GM19238 (cell line): ENCODE measurements at regions not wholly inside any gene's neighbourhood (a gene's known extent, or its start where the extent isn't known, plus 50 kb on each side); places are given as distances from the start of the nearest gene placed in this dataset.
"Not testable (repeated sequence)": the region's sequence is repeated elsewhere in the genome, so short reads cannot be mapped to it uniquely, and the experiment has no call there.

Experiments
- DNase-seq: peaks from one replicate; pipeline ENCODE4 v3.0.0; 2011; ENCODE audit warnings: low spot score; ENCODE audit not compliant: insufficient read length

DNA sequence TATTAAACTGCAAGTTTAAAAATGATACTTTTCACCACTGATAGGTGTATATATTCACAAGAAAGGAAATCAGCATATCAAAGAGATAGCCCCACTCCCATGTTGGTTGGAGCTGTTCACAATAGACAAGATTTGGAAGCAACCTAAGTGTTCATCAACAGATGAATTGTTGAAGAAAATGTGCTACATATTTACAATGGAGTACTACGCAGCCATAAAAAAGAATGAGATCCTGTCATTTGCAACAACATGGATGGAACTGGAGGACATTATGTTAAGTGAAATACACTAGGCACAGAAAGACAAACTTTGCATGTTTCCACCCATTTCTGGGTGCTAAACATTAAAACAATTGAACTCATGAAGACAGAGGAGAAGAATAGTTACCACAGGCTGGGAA is 278.9 kb upstream of the XYLT1 start:
- DNase-seq: no peak

DNA sequence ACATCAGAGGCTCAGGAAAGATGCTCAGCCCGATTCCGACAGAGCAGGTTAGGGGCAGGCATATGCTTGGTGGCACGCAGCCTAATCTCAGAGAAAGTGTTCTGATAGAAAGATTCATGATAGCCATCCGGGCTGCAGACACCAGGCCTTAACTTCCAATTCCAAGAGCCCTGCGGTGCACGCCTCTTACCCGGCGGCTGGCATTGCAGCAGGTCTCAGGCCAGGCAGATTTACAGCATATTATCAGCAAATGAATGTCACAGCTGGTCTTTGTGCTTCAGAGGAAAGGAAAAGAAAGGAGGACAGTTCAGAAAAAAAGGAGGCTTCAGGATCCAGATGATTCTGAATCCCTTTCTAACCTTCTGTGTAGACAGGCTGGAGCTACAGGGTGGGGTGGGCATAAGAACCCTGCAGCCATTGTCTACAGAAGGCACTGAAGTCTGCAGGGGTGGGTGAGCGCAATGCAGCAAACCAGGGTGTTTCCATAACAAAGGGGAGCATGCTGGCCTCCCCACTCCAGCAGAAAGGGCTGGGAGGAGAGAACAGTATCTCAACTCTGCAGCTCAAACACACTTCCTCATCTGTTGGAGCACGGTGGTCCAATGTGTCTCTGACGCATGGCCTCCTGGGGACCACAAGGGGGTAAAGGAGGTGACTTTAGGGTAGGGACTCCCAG is 277.4 kb upstream of the XYLT1 start:
- no peak for DNase-seq

DNA sequence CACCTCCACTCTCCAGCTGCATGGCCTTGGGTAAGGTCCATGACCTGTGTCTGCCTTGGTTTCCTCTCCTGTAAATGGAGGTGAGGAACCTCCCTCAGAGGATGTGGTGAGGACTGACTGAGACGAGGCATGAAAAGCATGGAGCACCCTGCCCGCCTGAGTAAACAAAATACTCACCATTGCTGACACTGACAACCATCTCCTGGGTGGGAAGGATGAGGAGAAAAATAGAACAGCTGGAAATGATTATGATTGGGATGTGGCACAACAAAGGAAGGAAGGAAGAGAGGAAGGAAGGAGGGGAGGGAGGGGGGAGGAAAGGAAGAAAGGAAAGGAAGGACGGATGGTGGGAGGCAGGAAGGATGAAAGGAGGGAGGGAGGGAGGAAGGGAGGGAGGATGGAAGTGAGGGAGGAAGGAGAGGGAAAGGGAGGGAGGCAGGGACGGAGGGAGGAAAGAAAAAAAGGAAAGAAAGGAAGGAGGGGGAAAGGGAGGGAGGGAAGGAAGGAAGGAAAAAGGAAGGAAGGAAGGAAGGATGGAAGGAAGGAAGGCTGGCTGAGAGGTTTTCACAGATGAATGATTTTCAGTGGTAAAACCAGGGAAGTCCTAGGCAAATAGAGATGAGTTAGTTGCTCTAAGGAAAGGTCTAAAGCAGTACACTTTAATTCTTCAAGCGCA is 276.5 kb upstream of the XYLT1 start:
- no peak for DNase-seq

DNA sequence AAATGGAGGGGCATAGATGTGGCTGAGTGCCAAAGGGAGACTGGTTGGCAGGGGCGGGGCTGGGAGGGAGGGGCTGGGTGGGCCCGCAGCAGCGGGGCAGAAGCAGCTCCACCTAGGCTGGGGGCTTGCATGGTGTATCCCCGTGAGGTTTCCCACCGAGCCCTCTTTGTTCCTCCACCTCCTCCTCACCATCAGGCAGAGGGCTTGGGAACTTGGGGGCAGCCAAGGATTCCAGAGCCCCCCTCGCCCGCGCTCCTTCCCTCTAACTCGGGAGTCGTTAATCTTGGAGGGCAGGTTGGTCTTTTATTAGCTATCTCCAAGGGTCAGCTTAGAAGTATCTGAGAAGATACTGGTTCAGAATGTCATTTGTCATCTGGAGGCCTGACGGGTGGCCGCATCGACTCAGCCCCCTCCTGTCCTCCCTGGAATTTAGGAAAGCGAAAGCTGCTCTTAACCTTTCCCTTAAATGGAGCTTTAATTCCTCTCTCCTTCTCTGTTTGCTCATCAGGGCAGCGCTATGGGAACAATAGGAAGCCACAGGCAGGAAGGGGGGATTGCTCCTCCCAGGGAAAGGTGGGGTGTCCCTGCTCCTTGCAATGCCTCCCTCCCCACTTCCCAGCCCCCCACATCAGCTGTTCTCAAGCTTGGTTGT is 274.3 kb upstream of the XYLT1 start:
- no peak for DNase-seq

DNA sequence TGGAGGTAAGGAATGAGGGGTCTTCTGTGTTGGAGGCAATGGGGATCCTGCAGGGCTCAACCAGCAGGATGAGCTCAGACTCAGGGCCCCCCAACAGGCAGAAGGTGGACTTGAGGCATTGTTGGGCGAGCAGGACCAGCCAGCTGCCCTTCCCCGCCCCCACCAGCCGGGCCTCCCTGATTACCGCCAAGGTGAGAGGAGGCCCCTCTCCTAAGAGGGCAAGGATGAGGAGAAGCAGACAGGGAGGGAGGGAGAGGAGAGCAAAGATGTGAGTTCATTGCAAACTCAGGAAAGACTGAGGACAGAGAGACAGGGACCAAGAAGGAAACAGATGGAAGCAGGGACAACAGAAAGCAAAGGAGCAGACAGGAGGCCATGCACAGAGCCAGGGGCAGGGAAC is 272.8 kb upstream of the XYLT1 start:
- DNase-seq: no peak

DNA sequence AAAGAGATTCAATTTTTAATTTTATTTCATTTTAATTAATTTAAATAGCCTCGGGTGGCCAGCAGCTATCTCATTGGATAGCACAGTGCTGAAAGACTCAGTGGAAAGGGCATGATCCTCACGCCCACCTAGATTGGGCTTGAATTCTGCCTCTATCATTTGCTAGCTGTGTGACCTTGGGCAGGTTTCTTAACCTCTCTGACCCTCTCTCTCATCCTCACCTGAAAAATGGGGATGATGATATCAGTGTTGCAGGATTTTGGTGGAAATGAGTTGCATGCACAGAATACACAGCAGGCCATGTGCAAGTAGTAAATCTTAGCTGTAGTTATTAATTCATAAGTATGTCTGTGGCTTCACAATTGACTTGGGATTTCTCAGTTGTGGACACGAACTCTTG is 272.4 kb upstream of the XYLT1 start:
- no peak for DNase-seq

DNA sequence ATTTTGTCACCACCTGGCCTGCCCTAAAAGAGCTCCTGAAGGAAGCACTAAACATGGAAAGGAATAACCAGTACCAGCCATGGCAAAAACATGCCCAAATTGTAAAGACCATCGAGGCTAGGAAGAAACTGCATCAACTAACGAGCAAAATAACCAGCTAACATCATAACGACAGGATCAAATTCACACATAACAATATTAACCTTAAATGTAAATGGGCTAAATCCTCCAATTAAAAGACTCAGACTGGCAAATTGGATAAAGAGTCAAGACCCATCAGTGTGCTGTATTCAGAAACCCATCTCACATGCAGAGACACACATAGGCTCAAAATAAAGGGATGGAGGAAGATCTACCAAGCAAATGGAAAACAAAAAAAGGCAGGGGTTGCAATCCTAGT is 264.3 kb upstream of the XYLT1 start:
- not testable (repeated sequence) for DNase-seq

DNA sequence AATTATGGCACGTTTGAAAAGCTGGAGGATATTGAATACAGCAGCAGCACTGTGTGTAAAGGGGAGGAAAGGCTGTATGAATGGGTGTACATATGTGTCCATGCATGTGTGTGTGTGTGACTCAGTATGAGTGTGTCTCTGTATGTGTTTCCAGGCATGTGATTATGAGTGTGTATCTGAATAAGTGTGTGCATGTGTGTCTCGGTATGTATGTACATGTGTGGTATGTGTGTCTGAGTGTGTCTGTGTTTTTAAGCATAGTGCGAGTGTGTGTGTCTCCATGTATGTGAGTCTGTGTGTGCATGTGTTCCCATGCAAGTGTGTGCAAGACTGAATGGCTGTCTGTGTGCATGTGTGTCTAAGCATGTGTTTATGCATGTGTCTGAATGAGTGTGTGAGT is 259.1 kb upstream of the XYLT1 start:
- no peak for DNase-seq

DNA sequence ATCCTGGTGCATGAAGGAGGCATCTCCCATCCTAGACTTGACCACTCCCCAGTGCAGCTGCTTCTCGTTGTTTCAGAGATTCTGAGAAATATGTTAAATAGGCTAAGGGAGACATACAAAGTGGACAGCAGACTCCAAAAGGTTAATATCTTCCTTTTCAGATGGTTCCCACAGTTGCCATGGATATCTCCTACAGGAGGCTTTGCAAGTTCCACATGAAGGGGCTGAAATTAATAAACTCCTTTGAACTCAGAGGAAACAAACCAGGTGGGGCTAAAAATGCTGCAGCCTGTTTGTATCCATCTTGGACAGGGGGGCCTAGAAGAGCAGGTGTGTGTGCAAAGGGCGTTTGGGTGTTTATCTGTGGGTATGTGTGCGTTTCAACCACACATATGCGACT is 257.4 kb upstream of the XYLT1 start:
- DNase-seq: no peak

DNA sequence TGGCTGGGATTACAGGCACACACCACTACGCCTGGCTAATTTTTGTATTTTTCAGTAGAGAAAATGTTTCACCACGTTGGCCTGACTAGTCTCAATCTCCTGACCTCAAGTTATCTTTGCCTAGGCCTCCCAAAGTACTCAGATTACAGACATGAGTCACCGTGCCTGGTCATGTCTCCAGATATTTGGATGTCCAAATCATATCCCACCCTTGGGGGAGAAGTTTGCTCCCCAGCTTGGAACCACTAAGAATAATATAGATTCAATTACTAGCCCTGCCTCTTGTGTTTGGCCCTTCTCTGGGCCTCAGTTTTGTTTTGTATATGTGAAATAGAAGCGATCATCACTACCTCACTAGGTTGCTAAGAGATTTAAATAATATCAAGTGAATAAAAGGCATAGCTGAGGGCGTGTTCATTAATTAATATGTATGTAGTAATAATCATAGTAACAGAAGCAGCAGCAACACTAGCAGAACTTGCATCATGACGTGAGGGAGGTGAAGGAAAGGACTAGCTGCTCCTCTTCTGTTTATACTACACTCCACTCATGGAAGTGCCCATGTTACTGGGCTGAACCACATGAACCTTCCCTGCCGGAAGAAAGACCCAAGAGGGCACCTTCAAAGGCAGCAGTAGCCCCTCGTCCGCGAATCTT is 253.6 kb upstream of the XYLT1 start:
- DNase-seq: no peak

DNA sequence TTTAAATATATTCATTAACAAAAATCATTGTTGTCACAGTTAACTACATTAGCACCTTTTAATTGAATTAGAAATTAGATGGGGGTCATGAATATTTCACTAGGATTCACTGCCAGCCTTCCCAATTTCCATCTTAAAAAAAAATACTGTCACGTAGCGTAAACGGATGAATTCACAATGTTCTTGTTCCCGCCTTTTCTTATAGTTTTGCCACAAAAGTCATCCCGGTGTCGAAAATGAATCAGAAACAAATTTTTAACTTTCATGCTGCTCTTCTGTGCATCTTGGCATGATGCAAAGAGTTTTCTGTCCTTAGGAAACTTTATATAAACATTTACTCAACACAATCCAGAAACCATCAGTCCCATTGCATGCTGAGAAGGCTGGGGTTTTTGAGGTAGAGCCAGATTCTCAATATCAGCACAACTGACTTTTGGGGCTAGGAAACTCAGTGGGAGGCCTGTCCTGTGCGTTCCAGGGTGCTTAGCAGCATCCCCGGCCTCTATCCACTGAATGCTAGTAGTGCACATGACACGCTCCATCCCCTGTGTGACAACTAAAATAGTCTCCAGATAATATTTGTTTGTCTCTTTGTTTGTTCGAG is 252.9 kb upstream of the XYLT1 start:
- DNase-seq: no peak

DNA sequence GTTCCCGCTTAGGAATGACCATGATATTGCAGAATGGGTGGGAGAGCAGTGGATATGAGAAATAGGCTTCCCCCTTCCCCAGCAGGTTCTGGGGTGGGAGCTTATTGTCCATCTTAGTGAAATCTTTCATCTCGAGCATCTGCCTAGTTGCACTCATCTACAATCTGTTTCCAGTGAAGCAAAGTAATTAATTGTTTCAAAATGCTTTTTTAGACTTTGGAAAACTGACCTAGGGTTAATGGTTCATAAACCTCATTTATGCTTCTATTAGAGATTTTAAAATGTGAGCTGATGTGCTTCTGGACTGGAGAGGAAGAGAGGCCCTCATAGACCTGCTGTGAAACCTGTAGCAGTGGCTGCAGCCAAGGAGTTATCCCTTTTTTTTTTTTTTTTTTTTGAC is 247.7 kb upstream of the XYLT1 start:
- no peak for DNase-seq

DNA sequence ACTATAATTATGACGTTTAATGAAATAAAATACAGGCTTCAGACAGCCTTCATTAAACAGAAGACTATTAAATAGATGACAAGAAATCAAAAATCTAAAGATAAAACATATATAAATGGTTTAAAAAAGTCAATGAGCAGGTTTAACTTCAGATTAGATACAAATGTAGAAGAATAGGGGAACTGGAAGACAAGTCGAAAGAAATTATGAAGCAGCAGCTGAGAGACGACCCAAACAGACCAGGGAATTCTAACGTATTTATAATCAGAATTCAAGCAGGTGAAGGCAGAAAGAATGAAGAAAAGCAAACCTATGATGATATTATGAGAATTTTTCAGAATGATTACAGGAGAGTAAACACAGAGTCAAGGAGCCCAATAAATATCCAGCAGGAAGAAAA is 235.1 kb upstream of the XYLT1 start:
- DNase-seq: no peak

DNA sequence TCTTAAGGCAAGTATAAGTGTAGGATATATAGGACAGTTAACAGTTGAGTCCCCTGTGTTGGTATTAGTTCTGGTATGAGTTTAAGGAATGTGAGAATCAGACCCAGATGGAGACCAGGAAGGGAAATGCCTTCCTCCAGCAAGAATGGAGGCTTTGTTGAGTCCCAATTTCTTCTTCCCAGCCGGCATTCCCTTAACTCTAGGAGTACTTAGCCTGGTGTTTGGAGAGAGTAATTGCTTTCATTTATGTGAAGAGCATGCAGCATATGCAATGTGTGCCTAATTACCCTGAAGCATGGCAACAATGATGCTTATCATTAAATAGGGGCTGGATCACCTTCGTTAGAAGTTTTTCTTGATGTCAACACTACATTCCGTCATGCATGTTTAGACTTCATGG is 225.9 kb upstream of the XYLT1 start:
- no peak for DNase-seq

DNA sequence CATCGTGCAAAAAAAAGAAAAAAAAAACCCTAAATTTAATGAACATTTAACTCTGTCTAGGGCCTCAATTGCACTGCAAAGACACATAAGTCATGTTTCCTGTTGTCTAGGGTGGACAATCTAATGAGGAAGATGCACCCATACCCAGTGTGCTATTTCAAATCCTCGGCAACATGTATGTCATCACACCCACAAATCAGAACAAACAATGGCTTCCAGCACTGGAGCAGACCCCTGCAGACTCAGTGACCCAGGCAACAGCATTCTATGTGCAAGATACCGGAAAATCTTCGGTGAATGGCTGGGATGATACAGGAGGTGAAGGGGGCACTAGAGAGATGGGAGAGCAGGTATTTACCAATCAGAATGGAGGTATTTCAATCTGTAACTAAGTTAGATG is 221.7 kb upstream of the XYLT1 start:
- DNase-seq: no peak

DNA sequence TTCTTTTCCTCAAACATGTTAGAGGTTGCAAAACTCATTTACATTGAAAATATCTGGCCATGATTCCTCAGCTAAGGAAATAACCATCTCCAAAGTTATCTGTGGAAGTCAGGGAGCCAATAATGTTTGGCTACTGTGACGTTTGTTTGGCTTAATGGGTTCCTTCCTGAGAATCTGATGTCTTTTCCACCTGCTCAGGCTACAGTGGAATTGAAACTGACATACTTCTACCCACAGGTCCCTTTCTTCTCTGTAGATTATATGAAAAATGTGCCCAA is 221.1 kb upstream of the XYLT1 start:
- no peak for DNase-seq

DNA sequence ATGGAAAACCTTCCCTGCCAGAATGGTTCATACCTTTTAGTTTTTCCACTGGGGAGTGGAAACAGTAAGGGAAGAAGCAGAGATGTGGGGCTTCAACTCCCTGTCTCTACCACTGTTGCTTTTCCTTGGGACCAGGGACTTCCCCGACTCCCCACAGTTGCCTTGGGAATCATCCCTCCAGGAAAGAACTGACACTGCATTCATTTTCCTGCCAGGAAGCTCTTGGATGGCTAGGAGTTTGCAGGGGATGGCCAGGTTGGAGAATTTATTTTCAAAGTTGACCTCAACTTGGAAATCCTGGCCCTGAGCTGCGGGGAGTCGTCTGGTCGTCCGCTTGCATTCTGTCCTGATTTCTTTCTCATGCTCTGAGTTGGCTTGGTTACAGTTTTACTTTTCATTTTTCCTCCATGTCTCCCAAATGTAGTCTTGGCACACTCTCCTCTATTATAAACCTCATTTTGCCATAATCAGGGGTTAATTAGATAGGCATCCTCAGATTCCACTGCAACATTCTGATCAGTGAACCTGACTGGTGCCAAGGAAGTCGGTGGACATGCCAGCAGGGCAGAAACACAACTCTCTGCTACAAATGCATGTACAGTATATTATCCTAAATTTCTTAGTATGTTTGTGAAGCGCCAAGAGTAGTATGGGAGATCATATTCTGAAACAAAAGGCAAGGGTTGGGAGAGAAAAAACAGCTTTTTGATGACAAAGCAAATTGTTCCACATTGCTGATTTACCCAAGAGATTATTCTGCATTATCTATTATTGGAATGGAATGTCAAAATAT is 220.5 kb upstream of the XYLT1 start:
- DNase-seq: no peak

DNA sequence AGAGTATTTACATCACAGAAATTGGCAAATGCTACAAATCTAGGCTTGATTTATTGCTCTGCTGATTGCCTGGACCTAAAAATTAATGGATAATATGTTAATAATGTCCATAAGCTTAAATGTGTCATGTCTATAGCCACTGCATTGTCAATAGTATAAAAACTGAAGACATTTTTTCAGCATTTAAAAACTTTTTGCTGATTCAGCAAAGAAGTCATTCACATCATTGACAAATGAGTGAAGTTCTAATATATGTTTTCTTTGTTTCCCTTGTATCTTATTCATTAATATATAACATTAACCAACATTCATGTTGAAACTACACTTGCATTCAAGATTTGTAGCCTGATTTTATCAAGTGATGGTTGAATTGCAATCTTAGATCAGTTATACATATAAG is 214.7 kb upstream of the XYLT1 start:
- DNase-seq: no peak

DNA sequence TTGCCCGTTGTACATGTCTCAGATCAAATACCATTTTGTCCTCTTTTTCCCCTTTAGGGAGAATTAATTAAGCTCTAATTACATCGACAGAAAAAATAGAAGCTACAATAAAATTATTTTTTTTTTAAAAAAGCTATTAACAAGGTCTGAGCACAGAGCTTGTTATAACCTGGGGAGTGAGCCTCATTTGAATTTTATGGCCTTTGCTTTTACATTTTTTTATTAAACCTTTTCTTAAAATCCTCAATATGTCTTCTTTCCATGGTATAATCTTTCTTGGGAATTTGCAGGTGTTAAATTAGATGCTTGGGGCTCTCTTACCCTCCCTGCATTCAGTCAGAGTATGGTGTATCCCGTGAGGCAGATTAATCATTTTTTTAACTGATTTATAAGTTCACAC is 212.5 kb upstream of the XYLT1 start:
- no peak for DNase-seq

DNA sequence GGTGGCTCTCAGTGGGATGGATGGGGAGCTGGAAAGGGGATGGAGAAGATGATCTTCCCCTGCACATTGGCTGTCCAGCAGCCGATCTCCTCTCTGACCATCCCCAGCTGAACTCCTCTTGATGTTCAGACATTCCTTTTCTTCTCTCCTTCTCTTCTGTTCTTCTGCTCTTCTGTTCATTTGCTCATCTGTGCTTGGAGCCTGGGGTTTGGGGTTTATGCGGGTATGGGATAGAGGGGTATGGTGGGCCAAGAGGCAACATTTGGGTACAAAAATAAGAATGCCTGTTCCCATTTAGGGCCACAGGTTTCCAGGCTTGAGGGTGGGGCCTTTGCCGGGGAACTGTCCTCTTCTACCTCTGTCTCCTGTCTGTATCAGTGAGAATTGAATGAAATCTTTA is 205.4 kb upstream of the XYLT1 start:
- no peak for DNase-seq

DNA sequence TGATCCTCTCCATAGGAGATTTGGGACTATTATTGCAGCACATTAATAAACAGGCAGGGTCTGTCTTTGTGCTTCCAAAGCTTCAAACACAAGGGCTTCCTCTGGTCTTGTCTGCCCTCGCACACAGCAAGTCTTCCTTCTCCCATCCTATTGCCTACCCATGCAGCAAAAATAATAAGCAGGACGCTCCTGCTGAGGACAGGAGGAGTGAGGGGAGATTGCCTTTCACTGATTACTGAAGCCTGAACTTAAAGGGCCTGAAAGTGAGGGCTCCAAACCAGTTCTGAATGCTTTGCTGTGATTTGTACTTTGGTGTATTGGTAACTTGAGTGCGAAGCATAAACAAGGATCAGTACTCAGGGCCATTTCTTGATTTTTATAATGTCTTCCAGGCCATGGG is 197.6 kb upstream of the XYLT1 start:
- DNase-seq: no peak

DNA sequence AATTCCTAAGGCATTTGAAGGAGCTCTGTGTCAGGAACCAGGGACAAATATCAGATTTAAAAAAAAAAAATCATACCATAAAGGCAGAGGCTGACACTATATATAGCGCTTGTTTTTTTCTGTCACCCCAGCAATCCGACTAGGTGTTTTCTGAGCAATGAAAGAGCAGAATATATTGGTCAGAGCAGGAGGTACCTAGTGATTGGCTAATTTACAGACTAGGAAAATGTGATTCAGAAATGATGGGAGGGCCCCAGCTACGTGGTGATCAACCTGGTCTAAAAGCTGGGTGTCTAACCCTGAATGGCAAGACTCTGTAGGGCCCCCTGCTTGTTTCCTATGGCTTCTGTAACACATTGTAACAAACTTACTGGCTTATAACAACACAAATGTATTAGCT is 195.5 kb upstream of the XYLT1 start:
- no peak for DNase-seq
